ENCODE measurements at regions not wholly inside any gene's neighbourhood (a gene's known extent, or its start where the extent isn't known, plus 50 kb on each side); places are given as distances from the start of the nearest gene placed in this dataset.

- no peak for TF ChIP-seq CTCF (IDR thresholded peaks at IDR 0.05)
- no peak overlapping the region for H3K4me3 Mint-ChIP-seq (ENCODE audit: unreplicated experiment)
- no peak overlapping the region for H3K27ac Mint-ChIP-seq (ENCODE audit: unreplicated experiment)
- no peaks in the 10 kb centered on the region for H3K9me3 Mint-ChIP-seq (ENCODE audit: unreplicated experiment)
- H3K27me3 Mint-ChIP-seq (ENCODE audit: unreplicated experiment) = no peaks in the 10 kb centered on the region
- peaks cover 13% of the 10 kb centered on the region for H3K4me1 Mint-ChIP-seq (ENCODE audit: unreplicated experiment)
- DNase-seq (ENCODE audit: extremely low spot score, unreplicated experiment) = no peak
- peaks cover 15% of the 10 kb centered on the region for H3K36me3 Mint-ChIP-seq (ENCODE audit: unreplicated experiment)
These were observed 52.6 kb downstream of the TCF20 start for GRCh38 chr22:42217752-42218280.

- no peaks in the 10 kb centered on the region for H3K27me3 Mint-ChIP-seq (ENCODE audit: unreplicated experiment)
- TF ChIP-seq CTCF (IDR thresholded peaks at IDR 0.05) = no peak
- H3K9me3 Mint-ChIP-seq (ENCODE audit: unreplicated experiment) = no peaks in the 10 kb centered on the region
- peaks cover 15% of the 10 kb centered on the region for H3K36me3 Mint-ChIP-seq (ENCODE audit: unreplicated experiment)
- DNase-seq (ENCODE audit: extremely low spot score, unreplicated experiment) = no peak
- no peak overlapping the region for H3K4me3 Mint-ChIP-seq (ENCODE audit: unreplicated experiment)
- no peak overlapping the region for H3K27ac Mint-ChIP-seq (ENCODE audit: unreplicated experiment)
- peaks cover 13% of the 10 kb centered on the region for H3K4me1 Mint-ChIP-seq (ENCODE audit: unreplicated experiment)
These were observed 53.3 kb downstream of the TCF20 start for GRCh38 chr22:42217019-42217751.

GRCh38 chr22:42214633-42215415 lies 55.6 kb downstream of the TCF20 start:
- Mint-ChIP-seq H3K4me1 (ENCODE audit: unreplicated experiment) (peaks cover 13% of the 10 kb centered on the region), H3K36me3 (ENCODE audit: unreplicated experiment) (peaks cover 34% of the 10 kb centered on the region), H3K27ac (ENCODE audit: unreplicated experiment) (peak overlapping the region; percentile 86), H3K4me3 (ENCODE audit: unreplicated experiment) (no peak overlapping the region), H3K9me3 (ENCODE audit: unreplicated experiment) (no peaks in the 10 kb centered on the region), H3K27me3 (ENCODE audit: unreplicated experiment) (no peaks in the 10 kb centered on the region)
- no peak for TF ChIP-seq CTCF (IDR thresholded peaks at IDR 0.05)
- no peak for DNase-seq (ENCODE audit: extremely low spot score, unreplicated experiment)

- H3K27me3 Mint-ChIP-seq (ENCODE audit: unreplicated experiment) = no peaks in the 10 kb centered on the region
- peaks cover 12% of the 10 kb centered on the region for H3K4me1 Mint-ChIP-seq (ENCODE audit: unreplicated experiment)
- H3K27ac Mint-ChIP-seq (ENCODE audit: unreplicated experiment) = no peak overlapping the region
- peaks cover 38% of the 10 kb centered on the region for H3K36me3 Mint-ChIP-seq (ENCODE audit: unreplicated experiment)
- no peak for TF ChIP-seq CTCF (IDR thresholded peaks at IDR 0.05)
- DNase-seq (ENCODE audit: extremely low spot score, unreplicated experiment) = no peak
- H3K9me3 Mint-ChIP-seq (ENCODE audit: unreplicated experiment) = no peaks in the 10 kb centered on the region
- H3K4me3 Mint-ChIP-seq (ENCODE audit: unreplicated experiment) = no peak overlapping the region
These were observed 62.1 kb downstream of the TCF20 start for GRCh38 chr22:42208362-42208761.

- no peak for DNase-seq (ENCODE audit: extremely low spot score, unreplicated experiment)
- Mint-ChIP-seq H3K4me1 (ENCODE audit: unreplicated experiment) (peaks cover 12% of the 10 kb centered on the region), H3K9me3 (ENCODE audit: unreplicated experiment) (no peaks in the 10 kb centered on the region), H3K4me3 (ENCODE audit: unreplicated experiment) (no peak overlapping the region), H3K27me3 (ENCODE audit: unreplicated experiment) (no peaks in the 10 kb centered on the region), H3K27ac (ENCODE audit: unreplicated experiment) (no peak overlapping the region), H3K36me3 (ENCODE audit: unreplicated experiment) (peaks cover 35% of the 10 kb centered on the region)
- TF ChIP-seq CTCF (IDR thresholded peaks at IDR 0.05) = no peak
These were observed 62.5 kb downstream of the TCF20 start for GRCh38 chr22:42207918-42208317.
